ENCODE measurements at regions not wholly inside any gene's neighbourhood (a gene's known extent, or its start where the extent isn't known, plus 50 kb on each side); places are given as distances from the start of the nearest gene placed in this dataset.

- TF ChIP-seq, protein P1, sequence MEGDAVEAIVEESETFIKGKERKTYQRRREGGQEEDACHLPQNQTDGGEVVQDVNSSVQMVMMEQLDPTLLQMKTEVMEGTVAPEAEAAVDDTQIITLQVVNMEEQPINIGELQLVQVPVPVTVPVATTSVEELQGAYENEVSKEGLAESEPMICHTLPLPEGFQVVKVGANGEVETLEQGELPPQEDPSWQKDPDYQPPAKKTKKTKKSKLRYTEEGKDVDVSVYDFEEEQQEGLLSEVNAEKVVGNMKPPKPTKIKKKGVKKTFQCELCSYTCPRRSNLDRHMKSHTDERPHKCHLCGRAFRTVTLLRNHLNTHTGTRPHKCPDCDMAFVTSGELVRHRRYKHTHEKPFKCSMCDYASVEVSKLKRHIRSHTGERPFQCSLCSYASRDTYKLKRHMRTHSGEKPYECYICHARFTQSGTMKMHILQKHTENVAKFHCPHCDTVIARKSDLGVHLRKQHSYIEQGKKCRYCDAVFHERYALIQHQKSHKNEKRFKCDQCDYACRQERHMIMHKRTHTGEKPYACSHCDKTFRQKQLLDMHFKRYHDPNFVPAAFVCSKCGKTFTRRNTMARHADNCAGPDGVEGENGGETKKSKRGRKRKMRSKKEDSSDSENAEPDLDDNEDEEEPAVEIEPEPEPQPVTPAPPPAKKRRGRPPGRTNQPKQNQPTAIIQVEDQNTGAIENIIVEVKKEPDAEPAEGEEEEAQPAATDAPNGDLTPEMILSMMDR (IDR thresholded peaks at IDR 0.05; ENCODE audit: extremely low read depth in 1 of 2, insufficient read depth in 1 of 2, low read depth in 1 of 2, low read length in 2 of 2): no peak
- TF ChIP-seq EZH2 (IDR thresholded peaks at IDR 0.05; ENCODE audit: borderline replicate concordance, low read depth, low read length, severe bottlenecking): no peak
- TF ChIP-seq POLR2AphosphoS5 (IDR thresholded peaks at IDR 0.05; ENCODE audit: insufficient read depth, low read depth, low read length): no peak
- no peak for TF ChIP-seq POLR2A (IDR thresholded peaks at IDR 0.05; ENCODE audit: low read depth, low read length)
- no peak for TF ChIP-seq MAX (IDR thresholded peaks at IDR 0.05; ENCODE audit: insufficient read depth, insufficient read length)
- no peak for TF ChIP-seq FOS (IDR thresholded peaks at IDR 0.05; ENCODE audit: borderline replicate concordance, insufficient read depth, low read length)
- TF ChIP-seq MYC (IDR thresholded peaks at IDR 0.05; ENCODE audit: low read depth, low read length): no peak
- no peak for TF ChIP-seq GATA2 (IDR thresholded peaks at IDR 0.05; ENCODE audit: insufficient read depth, insufficient read length, low read depth, low read length)
- no peak for TF ChIP-seq JUN (IDR thresholded peaks at IDR 0.05; ENCODE audit: borderline replicate concordance, insufficient read depth, insufficient read length, low read depth)
Observed at GRCh38 chr2:120963997-120964705, 228.5 kb downstream of the GLI2 start.
